HL-60 (cell line): ENCODE measurements at regions not wholly inside any gene's neighbourhood (a gene's known extent, or its start where the extent isn't known, plus 50 kb on each side); places are given as distances from the start of the nearest gene placed in this dataset.

Experiments
- POLR2AphosphoS5 ChIP-seq: IDR thresholded peaks from 2 replicates; pipeline ENCODE4 v1.6.1; 2012; ENCODE audit warnings: low read depth
- SPI1 ChIP-seq: IDR thresholded peaks from 2 replicates; pipeline ENCODE4 v1.6.1; 2012; ENCODE audit warnings: low read depth, mild to moderate bottlenecking, borderline replicate concordance
- TF ChIP-seq, protein P1 (sequence below): IDR thresholded peaks from one replicate; pipeline ENCODE4 v1.5.1; 2011; ENCODE audit warnings: low read length, control low read depth, inconsistent platforms; ENCODE audit not compliant: insufficient read depth

DNA sequence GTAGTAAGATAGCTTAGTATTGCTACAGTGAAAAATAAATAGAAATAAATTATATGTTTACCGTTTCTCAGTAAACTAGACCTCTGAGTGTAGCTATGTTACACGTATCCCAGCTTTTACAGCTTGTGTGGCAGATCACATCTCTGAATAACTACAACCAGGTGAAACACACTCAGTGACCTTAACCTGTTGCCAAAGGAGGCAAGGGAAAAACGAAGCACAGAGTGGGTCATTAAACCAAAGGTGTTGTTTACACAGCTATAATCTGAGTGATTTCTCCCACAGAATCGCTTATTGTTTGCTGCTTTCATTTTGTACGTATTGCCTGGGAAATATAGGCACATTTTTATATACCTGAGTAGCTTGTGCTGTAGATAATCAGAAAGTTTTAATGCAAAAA is 688.2 kb upstream of the KIF2B start:
- TF ChIP-seq, protein P1, sequence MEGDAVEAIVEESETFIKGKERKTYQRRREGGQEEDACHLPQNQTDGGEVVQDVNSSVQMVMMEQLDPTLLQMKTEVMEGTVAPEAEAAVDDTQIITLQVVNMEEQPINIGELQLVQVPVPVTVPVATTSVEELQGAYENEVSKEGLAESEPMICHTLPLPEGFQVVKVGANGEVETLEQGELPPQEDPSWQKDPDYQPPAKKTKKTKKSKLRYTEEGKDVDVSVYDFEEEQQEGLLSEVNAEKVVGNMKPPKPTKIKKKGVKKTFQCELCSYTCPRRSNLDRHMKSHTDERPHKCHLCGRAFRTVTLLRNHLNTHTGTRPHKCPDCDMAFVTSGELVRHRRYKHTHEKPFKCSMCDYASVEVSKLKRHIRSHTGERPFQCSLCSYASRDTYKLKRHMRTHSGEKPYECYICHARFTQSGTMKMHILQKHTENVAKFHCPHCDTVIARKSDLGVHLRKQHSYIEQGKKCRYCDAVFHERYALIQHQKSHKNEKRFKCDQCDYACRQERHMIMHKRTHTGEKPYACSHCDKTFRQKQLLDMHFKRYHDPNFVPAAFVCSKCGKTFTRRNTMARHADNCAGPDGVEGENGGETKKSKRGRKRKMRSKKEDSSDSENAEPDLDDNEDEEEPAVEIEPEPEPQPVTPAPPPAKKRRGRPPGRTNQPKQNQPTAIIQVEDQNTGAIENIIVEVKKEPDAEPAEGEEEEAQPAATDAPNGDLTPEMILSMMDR: no peak
- no peak for TF ChIP-seq POLR2AphosphoS5
- TF ChIP-seq SPI1: no peak
